Stimulated activated CD4-positive, alpha-beta T cell treated with anti-CD3 and anti-CD28 coated beads, Interleukin-4, amount 100 ng/mL, for 24 hours (primary cell): ENCODE measurements at regions not wholly inside any gene's neighbourhood (a gene's known extent, or its start where the extent isn't known, plus 50 kb on each side); places are given as distances from the start of the nearest gene placed in this dataset.
"Not testable (repeated sequence)": the region's sequence is repeated elsewhere in the genome, so short reads cannot be mapped to it uniquely, and the experiment has no call there.

Source experiments
- DNase-seq: peaks from one replicate; pipeline ENCODE4 v3.0.0-alpha.2; 2020

GRCh38 chr14:105711841-105712460, 185.6 kb downstream of the TMEM121 start:
- DNase-seq = no peak

DNA sequence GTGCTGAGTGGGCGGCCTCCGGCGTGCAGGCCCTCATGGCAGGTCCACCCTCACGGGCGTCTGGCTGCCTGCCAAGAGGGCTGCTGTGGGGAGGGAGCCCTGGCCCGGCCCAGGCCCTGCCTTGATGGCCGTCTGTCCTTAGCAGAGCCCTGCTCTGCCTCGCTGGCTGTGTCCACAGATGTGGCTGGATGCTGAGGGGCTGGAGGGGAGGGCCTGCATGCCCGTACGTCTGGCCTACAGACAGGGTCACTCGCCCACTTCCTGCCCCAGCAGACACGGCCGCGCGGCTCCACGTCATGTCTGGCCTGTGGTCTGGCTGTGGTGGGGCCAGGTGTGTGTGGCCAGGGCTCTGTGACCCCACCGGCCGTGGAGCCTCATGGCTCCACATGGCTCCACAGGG, 186.3 kb downstream of the TMEM121 start:
- not testable (repeated sequence) for DNase-seq

DNA sequence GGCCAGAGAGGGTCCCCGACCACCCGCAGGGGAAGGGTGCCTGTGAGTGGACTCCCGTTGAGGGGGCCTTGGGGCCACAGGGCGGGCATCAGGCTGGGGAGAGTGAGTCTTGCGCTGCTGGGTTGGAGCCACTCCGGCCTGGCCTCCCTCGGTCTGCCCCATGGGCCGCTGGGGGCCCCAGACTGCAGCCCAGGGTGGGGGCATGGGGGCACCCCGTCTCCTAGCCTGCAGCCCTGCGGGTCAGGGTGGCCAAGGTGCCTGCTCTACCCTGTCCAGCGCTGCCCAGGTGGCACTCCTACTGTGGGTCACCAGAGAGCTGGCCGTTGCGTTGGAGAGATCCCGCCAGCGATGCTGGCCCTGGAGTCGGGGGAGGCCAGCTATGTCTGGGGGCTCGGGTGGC, 186.8 kb downstream of the TMEM121 start:
- DNase-seq = not testable (repeated sequence)

- not testable (repeated sequence) for DNase-seq
Measured at GRCh38 chr14:105713836-105714235, 187.5 kb downstream of the TMEM121 start.

DNA sequence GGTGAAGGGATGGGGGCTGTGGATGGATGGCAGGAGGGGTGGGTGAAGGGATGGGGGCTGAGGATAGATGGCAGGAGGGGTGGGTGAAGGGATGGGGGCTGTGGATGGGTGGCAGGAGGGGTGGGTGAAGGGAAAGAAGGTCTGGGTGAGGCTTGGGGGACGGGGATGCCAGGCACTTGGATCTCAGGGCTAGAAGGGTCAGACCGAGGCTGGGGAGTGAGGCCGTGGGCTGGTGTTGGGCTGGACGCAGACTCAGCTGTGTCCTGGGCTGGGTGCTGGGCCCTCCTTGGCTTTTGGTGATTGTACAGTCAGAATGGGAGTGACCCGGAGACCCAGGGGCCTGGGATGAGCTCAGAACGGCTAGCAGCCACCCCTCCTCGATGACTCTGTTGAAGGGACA, 192.4 kb downstream of the TMEM121 start:
- DNase-seq = not testable (repeated sequence)

- DNase-seq = not testable (repeated sequence)
Measured at GRCh38 chr14:105720106-105720505, 193.7 kb downstream of the TMEM121 start.

- DNase-seq = not testable (repeated sequence)
Measured at GRCh38 chr14:105720852-105721601, 194.6 kb downstream of the TMEM121 start.

- not testable (repeated sequence) for DNase-seq
Measured at GRCh38 chr14:105721602-105721970, 195.2 kb downstream of the TMEM121 start.

DNA sequence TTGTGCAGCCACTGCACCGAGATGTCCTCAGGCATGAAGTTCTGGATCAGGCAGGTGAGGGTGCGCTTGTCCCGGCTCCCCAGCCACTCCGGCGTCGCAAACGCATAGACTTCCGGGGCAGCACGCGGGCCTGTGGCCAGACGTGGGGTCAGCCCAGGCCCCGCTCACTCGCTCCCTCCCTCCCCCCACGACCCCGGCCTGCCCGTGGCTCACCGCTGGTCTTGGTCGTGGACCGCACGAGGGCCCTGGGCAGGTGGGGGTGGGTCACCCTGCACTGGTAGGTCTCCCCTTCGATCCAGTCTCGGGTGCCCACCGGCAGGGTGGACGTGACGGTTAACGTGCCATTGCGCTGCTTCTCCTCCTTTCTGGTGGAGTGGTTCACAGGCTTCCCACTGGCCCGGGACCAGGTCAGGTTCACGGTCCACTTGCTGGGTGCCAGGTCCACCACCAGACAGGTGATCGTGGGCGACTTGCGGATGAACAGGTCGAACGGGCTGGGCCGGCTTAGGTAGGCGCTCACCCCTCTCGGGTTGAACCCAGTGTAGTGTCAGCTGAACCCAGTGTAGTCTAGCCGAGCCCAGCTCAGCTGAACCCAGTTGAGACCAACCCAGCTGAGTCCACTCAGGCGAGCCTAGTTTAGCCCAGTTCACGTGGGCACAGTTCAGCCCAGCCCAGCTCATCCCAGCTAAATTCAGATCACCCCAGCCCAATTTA, 195.8 kb downstream of the TMEM121 start:
- DNase-seq = not testable (repeated sequence)

- not testable (repeated sequence) for DNase-seq
Measured at GRCh38 chr14:105723271-105723670, 196.9 kb downstream of the TMEM121 start.

GRCh38 chr14:105723776-105724175, 197.4 kb downstream of the TMEM121 start:
- not testable (repeated sequence) for DNase-seq

DNA sequence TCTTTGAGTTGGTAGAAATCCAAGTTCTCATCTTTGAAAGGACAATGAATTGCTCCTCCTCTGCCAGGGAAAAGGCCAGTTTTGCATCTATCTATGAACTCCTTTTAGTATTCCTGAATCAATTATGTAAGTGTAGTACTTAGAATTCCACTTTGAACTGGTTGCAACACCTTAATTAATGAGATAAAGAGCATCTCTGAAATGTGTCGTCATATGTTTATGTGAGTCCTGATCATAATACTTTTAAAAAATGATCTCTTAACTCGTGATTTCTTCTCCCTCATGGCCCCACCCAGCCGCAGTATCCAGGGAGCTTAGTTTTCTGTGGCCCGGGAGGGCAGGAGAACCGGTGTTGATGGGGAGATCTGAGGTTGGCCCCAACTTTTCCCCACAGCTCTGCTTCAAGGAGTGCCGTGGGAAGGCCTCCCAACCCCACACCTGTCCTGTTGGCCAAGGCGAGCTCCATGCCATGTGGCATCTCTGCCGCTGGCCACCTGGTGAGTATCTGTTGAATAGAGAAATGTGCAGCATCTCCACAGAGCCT, 203.5 kb downstream of the TMEM121 start:
- not testable (repeated sequence) for DNase-seq

GRCh38 chr14:105730731-105731130, 204.3 kb downstream of the TMEM121 start:
- DNase-seq = not testable (repeated sequence)

DNA sequence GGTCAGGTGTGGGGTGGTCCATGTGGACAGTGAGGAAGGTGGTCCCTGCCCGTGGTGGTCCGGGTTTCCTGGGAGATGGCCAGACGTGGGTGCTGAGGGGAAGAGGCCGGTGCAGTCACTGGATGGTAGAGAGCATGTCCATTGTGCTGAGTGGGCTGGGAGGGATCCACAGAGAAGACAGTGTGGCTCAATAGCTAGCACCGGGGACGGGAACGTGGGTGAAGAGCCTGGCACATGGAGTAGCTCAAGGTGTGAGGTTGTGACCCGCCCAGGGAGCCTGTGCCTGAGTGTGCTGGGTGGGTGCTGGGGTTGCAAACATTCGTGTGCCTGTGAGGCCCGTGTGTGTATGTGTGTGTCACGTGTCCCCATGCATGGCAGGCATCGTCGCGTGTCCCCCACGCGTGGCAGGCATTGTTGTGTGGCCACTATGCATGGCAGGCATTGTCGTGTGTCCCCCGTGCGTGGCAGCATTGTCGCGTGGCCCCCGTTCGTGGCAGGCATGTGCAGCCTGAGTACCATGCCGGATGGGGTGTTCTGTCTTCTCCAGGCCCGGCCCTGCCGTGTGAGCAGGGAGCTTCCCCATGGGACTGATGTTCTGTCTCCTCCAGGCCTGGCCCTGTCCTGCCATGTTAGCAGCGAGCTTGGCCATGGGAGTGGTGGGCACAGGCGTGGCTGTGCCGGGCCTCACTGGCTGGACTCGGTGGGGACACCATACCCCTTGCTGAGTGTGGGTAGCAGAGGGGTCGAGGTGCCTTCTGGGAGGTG, 205.0 kb downstream of the TMEM121 start:
- DNase-seq = not testable (repeated sequence)

- no peak for DNase-seq
Measured at GRCh38 chr14:105733081-105734065, 207.0 kb downstream of the TMEM121 start.

- not testable (repeated sequence) for DNase-seq
Measured at GRCh38 chr14:105734241-105734640, 207.9 kb downstream of the TMEM121 start.

GRCh38 chr14:105736331-105736730, 209.9 kb downstream of the TMEM121 start:
- not testable (repeated sequence) for DNase-seq

GRCh38 chr14:105737504-105738246, 211.3 kb downstream of the TMEM121 start:
- DNase-seq = no peak

GRCh38 chr14:105738638-105739037, 212.3 kb downstream of the TMEM121 start:
- DNase-seq = no peak

GRCh38 chr14:105739331-105740102, 213.1 kb downstream of the TMEM121 start:
- DNase-seq = no peak
